HUES48 (cell line): ENCODE measurements at regions not wholly inside any gene's neighbourhood (a gene's known extent, or its start where the extent isn't known, plus 50 kb on each side); places are given as distances from the start of the nearest gene placed in this dataset.

ENCODE experiments used
- H3K27ac ChIP-seq: one replicate; pipeline ENCODE4 v1.7.0; 2013; ENCODE audit warnings: low read depth, low read length, inconsistent platforms
- H3K27me3 ChIP-seq: 2 replicates; pipeline ENCODE4 v1.6.1; 2013; ENCODE audit warnings: mild to moderate bottlenecking, low read length; ENCODE audit not compliant: control insufficient read depth, insufficient read depth
- H3K36me3 ChIP-seq: 2 replicates; pipeline ENCODE4 v1.6.1; 2013; ENCODE audit warnings: low read length; ENCODE audit not compliant: control insufficient read depth, insufficient read depth
- H3K4me1 ChIP-seq: 2 replicates; pipeline ENCODE4 v1.6.1; 2013; ENCODE audit warnings: mild to moderate bottlenecking, low read length; ENCODE audit not compliant: control insufficient read depth, insufficient read depth
- H3K4me3 ChIP-seq: 2 replicates; pipeline ENCODE4 v1.5.1; 2013; ENCODE audit warnings: mild to moderate bottlenecking, low read depth, low read length
- H3K9ac ChIP-seq: 2 replicates; pipeline ENCODE4 v1.6.1; 2013; ENCODE audit warnings: mild to moderate bottlenecking, low read depth, low read length, moderate library complexity
- H3K9me3 ChIP-seq: 2 replicates; pipeline ENCODE4 v1.6.1; 2013; ENCODE audit warnings: low read length; ENCODE audit not compliant: control insufficient read depth, insufficient read depth

DNA sequence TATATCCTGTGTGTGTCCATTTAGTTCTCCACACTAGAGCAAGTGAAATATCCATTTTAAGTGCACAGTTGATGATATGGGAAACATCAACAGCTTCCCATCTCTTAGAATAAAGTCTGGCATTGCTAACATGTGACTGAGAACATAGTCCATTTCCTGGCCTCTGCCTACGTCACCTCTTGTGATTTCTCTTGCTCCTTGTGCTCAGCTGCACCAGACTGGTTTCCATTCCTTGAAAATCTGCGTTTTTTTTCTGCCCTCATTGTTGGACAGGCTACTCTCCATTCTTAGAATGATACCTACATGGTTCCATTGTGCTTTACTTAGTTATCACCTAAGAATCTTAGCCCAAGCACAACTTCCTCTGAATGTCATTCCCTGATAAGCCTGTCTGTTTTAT lies 851.2 kb upstream of the ID2 start:
- H3K9me3 ChIP-seq = no peaks in the 10 kb centered on the region
- no peaks in the 10 kb centered on the region for H3K4me1 ChIP-seq
- no peak overlapping the region for H3K9ac ChIP-seq
- no peaks in the 10 kb centered on the region for H3K27me3 ChIP-seq
- H3K4me3 ChIP-seq = no peak overlapping the region
- H3K27ac ChIP-seq = no peak overlapping the region
- H3K36me3 ChIP-seq = no peaks in the 10 kb centered on the region

- H3K36me3 ChIP-seq = no peaks in the 10 kb centered on the region
Measured at GRCh38 chr2:7835151-7835550, 846.7 kb upstream of the ID2 start.

DNA sequence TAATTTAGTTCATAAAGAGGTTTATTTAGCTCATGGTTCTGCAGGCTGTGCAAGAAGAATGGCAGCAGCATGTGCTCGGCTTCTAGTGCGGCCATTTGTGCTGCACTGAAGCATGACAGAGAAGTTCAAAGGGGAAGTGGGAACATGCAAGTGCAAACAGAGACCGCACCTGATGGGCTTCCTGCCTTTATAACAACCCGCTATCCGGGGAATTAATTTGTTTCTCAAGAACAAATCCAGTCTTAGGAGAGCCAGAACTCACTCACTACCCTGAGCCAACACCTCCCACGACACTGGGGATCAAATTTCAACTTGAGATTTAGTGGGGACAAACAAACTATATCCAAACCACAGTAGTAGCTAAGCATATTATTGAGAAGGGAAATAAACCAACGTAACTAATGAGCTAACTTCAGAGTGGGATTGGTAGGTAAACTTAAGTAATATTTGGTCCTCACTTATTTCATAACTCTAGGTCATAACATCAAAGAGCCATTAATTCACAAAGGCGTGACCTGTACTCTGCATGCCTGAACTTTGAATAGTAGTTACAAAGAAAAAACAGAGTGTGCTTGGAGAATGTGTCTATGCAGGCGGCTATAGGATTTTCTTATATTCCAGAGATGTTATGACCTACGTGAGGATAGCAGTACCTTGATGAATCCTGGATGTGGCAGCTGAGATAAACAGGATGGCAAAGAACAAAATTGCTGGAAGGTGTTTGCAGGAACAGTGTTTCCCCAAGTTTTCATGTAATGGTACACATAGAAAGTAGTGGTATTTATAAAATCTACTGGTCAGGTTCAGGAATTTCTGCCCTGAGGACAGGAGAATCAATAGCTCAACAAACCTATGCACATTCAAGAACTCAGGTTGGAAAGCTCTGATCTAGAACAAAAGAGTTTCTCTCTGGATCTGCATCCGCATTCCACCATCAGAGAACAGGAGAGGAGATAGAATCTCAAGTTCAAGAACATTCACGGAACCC lies 845.9 kb upstream of the ID2 start:
- Histone ChIP-seq H3K9me3 (peaks cover 2% of the 10 kb centered on the region), H3K27ac (no peak overlapping the region), H3K4me1 (no peaks in the 10 kb centered on the region), H3K4me3 (no peak overlapping the region), H3K36me3 (no peaks in the 10 kb centered on the region), H3K9ac (no peak overlapping the region), H3K27me3 (no peaks in the 10 kb centered on the region)

More at GRCh38 chr2:7835151-7835550, 846.7 kb upstream of the ID2 start:
- Histone ChIP-seq H3K4me3 (no peak overlapping the region), H3K9me3 (no peaks in the 10 kb centered on the region), H3K4me1 (no peaks in the 10 kb centered on the region), H3K9ac (no peak overlapping the region), H3K27me3 (no peaks in the 10 kb centered on the region), H3K27ac (no peak overlapping the region)

- Histone ChIP-seq H3K4me3 (no peak overlapping the region), H3K27ac (no peak overlapping the region), H3K4me1 (no peaks in the 10 kb centered on the region)
Measured at GRCh38 chr2:7837237-7837760, 844.6 kb upstream of the ID2 start.

GRCh38 chr2:7838669-7839068 lies 843.2 kb upstream of the ID2 start:
- H3K27ac ChIP-seq = no peak overlapping the region
- no peaks in the 10 kb centered on the region for H3K4me1 ChIP-seq
- no peak overlapping the region for H3K4me3 ChIP-seq
- H3K27me3 ChIP-seq = no peaks in the 10 kb centered on the region
- H3K9me3 ChIP-seq = peaks cover 12% of the 10 kb centered on the region
- H3K36me3 ChIP-seq = no peaks in the 10 kb centered on the region
- no peak overlapping the region for H3K9ac ChIP-seq

More at GRCh38 chr2:7837237-7837760, 844.6 kb upstream of the ID2 start:
- no peak overlapping the region for H3K9ac ChIP-seq
- H3K36me3 ChIP-seq = no peaks in the 10 kb centered on the region
- no peaks in the 10 kb centered on the region for H3K27me3 ChIP-seq
- peaks cover 12% of the 10 kb centered on the region for H3K9me3 ChIP-seq

DNA sequence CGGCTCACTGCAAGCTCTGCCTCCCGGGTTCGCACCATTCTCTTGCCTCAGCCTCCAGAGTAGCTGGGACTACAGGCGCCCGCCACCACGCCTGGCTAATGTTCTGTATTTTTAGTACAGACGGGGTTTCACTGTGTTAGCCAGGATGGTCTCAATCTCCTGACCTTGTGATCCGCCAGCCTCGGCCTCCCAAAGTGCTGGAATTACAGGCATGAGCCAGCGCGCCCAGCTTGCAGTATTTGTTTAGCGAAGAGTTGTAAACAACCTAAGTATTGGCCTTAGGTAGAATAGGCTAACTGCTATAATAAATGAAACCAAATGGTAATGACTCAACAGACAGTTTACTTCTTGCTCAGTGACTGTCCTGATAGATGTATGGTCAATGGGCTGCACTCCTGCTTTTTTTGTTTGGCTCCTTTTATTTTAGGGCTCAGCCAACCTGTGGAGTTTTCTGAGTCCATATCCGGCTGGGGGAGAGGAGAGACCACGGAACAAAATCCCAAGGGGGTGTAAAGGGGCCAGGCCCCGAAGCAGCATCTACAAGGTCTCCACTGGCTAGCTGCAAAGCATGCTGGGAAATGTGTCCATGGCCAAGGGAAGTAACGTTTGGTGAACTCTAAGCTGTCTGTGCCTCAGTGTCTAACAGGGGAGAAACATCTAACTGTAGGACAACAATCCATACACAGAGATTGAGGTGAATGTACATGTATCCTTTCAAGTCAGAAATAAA lies 841.0 kb upstream of the ID2 start:
- Histone ChIP-seq H3K9ac (no peak overlapping the region), H3K27me3 (no peaks in the 10 kb centered on the region), H3K4me1 (no peaks in the 10 kb centered on the region), H3K9me3 (peaks cover 12% of the 10 kb centered on the region), H3K36me3 (no peaks in the 10 kb centered on the region), H3K27ac (no peak overlapping the region), H3K4me3 (no peak overlapping the region)

DNA sequence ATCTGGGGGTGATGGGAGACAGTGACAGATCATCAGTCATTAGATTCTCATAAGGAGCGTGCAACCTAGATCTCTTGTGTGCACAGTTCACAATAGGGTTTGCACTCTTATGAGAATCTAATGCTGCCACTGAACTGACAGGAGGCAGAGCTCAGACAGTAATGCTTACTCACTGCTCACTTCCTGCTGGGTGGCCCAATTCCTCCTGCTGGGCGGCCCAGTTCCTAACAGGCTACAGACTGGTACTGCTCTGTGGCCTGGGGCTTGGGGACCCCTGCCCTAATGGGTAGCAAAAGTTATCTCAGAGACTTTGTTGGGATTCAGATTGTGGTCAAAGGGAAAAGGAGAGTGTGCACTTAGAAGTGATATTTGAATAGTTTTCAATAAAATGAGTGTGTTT lies 840.1 kb upstream of the ID2 start:
- Histone ChIP-seq H3K9me3 (peaks cover 12% of the 10 kb centered on the region), H3K9ac (no peak overlapping the region), H3K36me3 (no peaks in the 10 kb centered on the region), H3K27me3 (no peaks in the 10 kb centered on the region), H3K27ac (no peak overlapping the region), H3K4me1 (no peaks in the 10 kb centered on the region), H3K4me3 (no peak overlapping the region)

- Histone ChIP-seq H3K27ac (no peak overlapping the region), H3K4me1 (no peaks in the 10 kb centered on the region), H3K27me3 (no peaks in the 10 kb centered on the region), H3K9me3 (peaks cover 12% of the 10 kb centered on the region), H3K9ac (no peak overlapping the region), H3K4me3 (no peak overlapping the region), H3K36me3 (no peaks in the 10 kb centered on the region)
Measured at GRCh38 chr2:7844414-7844965, 837.4 kb upstream of the ID2 start.

DNA sequence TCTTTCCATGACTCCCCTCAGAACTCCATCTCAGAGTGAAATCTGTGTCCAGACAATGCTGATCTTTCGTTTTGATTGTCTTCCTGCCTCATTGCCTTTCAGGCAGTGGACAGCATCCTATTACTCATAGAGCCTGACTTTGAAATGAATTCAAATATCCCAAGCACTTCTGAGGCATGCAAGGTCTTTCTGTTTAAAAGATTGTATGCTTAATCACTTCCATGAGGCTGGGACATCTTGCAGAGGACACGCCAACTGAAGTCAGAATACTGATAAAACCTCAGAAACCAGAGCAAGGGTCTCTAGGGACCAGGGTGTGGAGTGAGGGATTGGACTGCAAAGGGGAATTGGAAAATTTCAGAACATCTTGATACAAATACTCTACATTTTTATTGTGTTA lies 836.5 kb upstream of the ID2 start:
- Histone ChIP-seq H3K4me3 (no peak overlapping the region), H3K36me3 (no peaks in the 10 kb centered on the region), H3K9me3 (peaks cover 12% of the 10 kb centered on the region), H3K4me1 (no peaks in the 10 kb centered on the region), H3K9ac (no peak overlapping the region), H3K27me3 (no peaks in the 10 kb centered on the region), H3K27ac (no peak overlapping the region)

GRCh38 chr2:7846607-7847006 lies 835.2 kb upstream of the ID2 start:
- Histone ChIP-seq H3K27me3 (no peaks in the 10 kb centered on the region), H3K36me3 (no peaks in the 10 kb centered on the region), H3K9ac (no peak overlapping the region)

More at GRCh38 chr2:7846607-7847006, 835.2 kb upstream of the ID2 start:
- Histone ChIP-seq H3K27ac (no peak overlapping the region), H3K9me3 (peaks cover 3% of the 10 kb centered on the region), H3K4me1 (no peaks in the 10 kb centered on the region), H3K4me3 (no peak overlapping the region)
